Endothelial cell of umbilical vein (primary cell): ENCODE measurements at regions not wholly inside any gene's neighbourhood (a gene's known extent, or its start where the extent isn't known, plus 50 kb on each side); places are given as distances from the start of the nearest gene placed in this dataset.
A peak's percentile ranks its signal among the peaks of the same experiment; 100 is the strongest.

ENCODE experiments used
- BruUV-seq: library from RNA; stranded (reverse); fragments of 400-500 nt; replicated peaks from 2 replicates; lab custom pipeline; 2021; lab: Mats Ljungman, UMichigan
- CTCF ChIA-PET: fragments of 300-600, 350-600 bp; sonication (Branson Sonifier 250); formaldehyde crosslinking; loops from one replicate; lab custom pipeline; 2021; ENCODE audit warnings: antibody characterized with exemption, inconsistent platforms; lab: Charles Lee
- POLR2A ChIA-PET: fragments of 300-600, 350-600 bp; sonication (Branson Sonifier 250); formaldehyde crosslinking; loops from one replicate; lab custom pipeline; 2021; ENCODE audit warnings: antibody characterized with exemption, inconsistent platforms; lab: Charles Lee
- DNase-seq: peaks from one replicate; pipeline ENCODE4 v3.0.0-alpha.2; 2011; ENCODE audit warnings: low read depth, low spot score
- FAIRE-seq: peaks from 2 replicates; lab custom pipeline; 2011; peaks lifted over from hg19 to GRCh38; lab: Jason Lieb, UNC
- H2AFZ ChIP-seq: 2 replicates; pipeline ENCODE4 v1.6.0; 2012; ENCODE audit warnings: low read depth, low read length, control low read depth, inconsistent platforms
- H3K27ac ChIP-seq: 2 replicates; pipeline ENCODE4 v1.5.1; 2011; ENCODE audit warnings: low read depth, mild to moderate bottlenecking, control low read depth, low read length, moderate library complexity; ENCODE audit not compliant: insufficient read depth
- H3K27me3 ChIP-seq, 2 experiments: 2 replicates each; pipeline versions ENCODE4 v1.6.0 to v1.6.1; 2011; ENCODE audit warnings: low read length in 2 of 2, mixed read lengths in 1 of 2; ENCODE audit not compliant: control insufficient read depth in 2 of 2, insufficient read depth in 2 of 2
- H3K36me3 ChIP-seq, 2 experiments: 2 replicates in 1 of 2; 3 replicates in 1 of 2; pipeline ENCODE4 v1.5.1; 2011; ENCODE audit warnings: low read length in 2 of 2, mild to moderate bottlenecking in 1 of 2, moderate library complexity in 1 of 2; ENCODE audit not compliant: control insufficient read depth in 2 of 2, insufficient read depth in 2 of 2; ENCODE audit errors: extremely low read depth in 1 of 2
- H3K4me1 ChIP-seq: 3 replicates; pipeline ENCODE4 v1.5.1; 2011; ENCODE audit warnings: mild to moderate bottlenecking, low read length; ENCODE audit not compliant: control insufficient read depth, insufficient read depth; ENCODE audit errors: extremely low read depth
- H3K4me2 ChIP-seq: 2 replicates; pipeline ENCODE4 v1.6.1; 2011; ENCODE audit warnings: low read length, control low read depth, mixed read lengths; ENCODE audit not compliant: insufficient read depth
- H3K4me3 ChIP-seq, 3 experiments: fragments of 200-600 bp in 1 of 3; sonication (generic), shearing (Covaris generic) in 1 of 3; replicated peaks in 1 of 3; 2 replicates each; pipeline ENCODE4 v1.5.1; 2011 to 2016; ENCODE audit warnings: control low read depth in 3 of 3, low read length in 3 of 3, mild to moderate bottlenecking in 2 of 3, inconsistent platforms in 1 of 3, low read depth in 1 of 3, moderate library complexity in 1 of 3; ENCODE audit not compliant: insufficient read depth in 1 of 3
- H3K79me2 ChIP-seq: 2 replicates; pipeline ENCODE4 v1.6.0; 2012; ENCODE audit warnings: low read length, inconsistent platforms; ENCODE audit not compliant: control insufficient read depth, insufficient read depth
- H3K9ac ChIP-seq: replicated peaks from 2 replicates; pipeline ENCODE3; 2011; ENCODE audit warnings: low read length, control low read depth; ENCODE audit not compliant: insufficient read depth; ENCODE audit errors: extremely low read depth
- H3K9me1 ChIP-seq: replicated peaks from 3 replicates; pipeline ENCODE4 v1.6.0; 2011; ENCODE audit warnings: mild to moderate bottlenecking, low read length; ENCODE audit not compliant: control insufficient read depth, insufficient read depth; ENCODE audit errors: extremely low read depth
- H3K9me3 ChIP-seq: replicated peaks from 2 replicates; pipeline ENCODE4 v1.5.1; 2012; ENCODE audit warnings: low read length, inconsistent platforms; ENCODE audit not compliant: control insufficient read depth, insufficient read depth
- H4K20me1 ChIP-seq: replicated peaks from 2 replicates; pipeline ENCODE3; 2011; ENCODE audit warnings: mild to moderate bottlenecking, low read length; ENCODE audit not compliant: control insufficient read depth, insufficient read depth; ENCODE audit errors: extremely low read depth
- EZH2 ChIP-seq: IDR thresholded peaks from 2 replicates; pipeline ENCODE4 v1.6.1; 2012; ENCODE audit warnings: borderline replicate concordance, low read depth, mild to moderate bottlenecking, moderate library complexity, low read length, inconsistent platforms; ENCODE audit not compliant: severe bottlenecking
- FOS ChIP-seq: IDR thresholded peaks from 2 replicates; pipeline ENCODE4 v1.6.1; 2011; ENCODE audit warnings: mild to moderate bottlenecking, low read length, moderate library complexity, borderline replicate concordance; ENCODE audit not compliant: insufficient read depth
- GATA2 ChIP-seq: IDR thresholded peaks from 2 replicates; pipeline ENCODE4 v1.7.0; 2011; ENCODE audit warnings: low read depth, mild to moderate bottlenecking, moderate library complexity, mixed read lengths, low read length; ENCODE audit not compliant: insufficient read length, insufficient read depth
- JUN ChIP-seq: IDR thresholded peaks from 2 replicates; pipeline ENCODE4 v1.6.1; 2011; ENCODE audit warnings: borderline replicate concordance, low read depth; ENCODE audit not compliant: insufficient read length, insufficient read depth
- MYC ChIP-seq: IDR thresholded peaks from one replicate; pipeline ENCODE4 v1.6.1; 2011; ENCODE audit warnings: mild to moderate bottlenecking, low read depth, low read length
- POLR2A ChIP-seq: IDR thresholded peaks from 2 replicates; pipeline ENCODE4 v1.6.1; 2012; ENCODE audit warnings: low read depth, mild to moderate bottlenecking, control low read depth, low read length
- POLR2AphosphoS5 ChIP-seq: IDR thresholded peaks from 2 replicates; pipeline ENCODE4 v1.6.1; 2012; ENCODE audit warnings: low read depth, mild to moderate bottlenecking, control low read depth, low read length, moderate library complexity; ENCODE audit not compliant: insufficient read depth
- dilution Hi-C: fragments of 300-500 bp; cut with MboI; formaldehyde crosslinking; loops from one replicate; pipeline ENCODE4 v1.15.0; 2019; ENCODE audit warnings: low sequenced_read_pairs; ENCODE audit not compliant: extremely low pct_ligation_motif_present
- intact Hi-C: fragments of 100-400 bp; cut with micrococcal nuclease; formaldehyde crosslinking; loops from one replicate; pipeline ENCODE4 v1.10.0; 2022
- TF ChIP-seq, protein P1 (sequence below): IDR thresholded peaks from 2 replicates; pipeline ENCODE4 v1.6.1; 2011; ENCODE audit not compliant: insufficient read depth, insufficient read length
- TF ChIP-seq, protein P2 (sequence below), 2 donors: IDR thresholded peaks; 1 replicate in 1 of 2; 2 replicates in 1 of 2; pipeline ENCODE4 v1.5.1; 2011; ENCODE audit warnings: low read length in 2 of 2, mild to moderate bottlenecking in 2 of 2, moderate library complexity in 2 of 2, control low read depth in 1 of 2, inconsistent platforms in 1 of 2, low read depth in 1 of 2; ENCODE audit not compliant: insufficient read depth in 1 of 2; ENCODE audit errors: extremely low read depth in 1 of 2

DNA sequence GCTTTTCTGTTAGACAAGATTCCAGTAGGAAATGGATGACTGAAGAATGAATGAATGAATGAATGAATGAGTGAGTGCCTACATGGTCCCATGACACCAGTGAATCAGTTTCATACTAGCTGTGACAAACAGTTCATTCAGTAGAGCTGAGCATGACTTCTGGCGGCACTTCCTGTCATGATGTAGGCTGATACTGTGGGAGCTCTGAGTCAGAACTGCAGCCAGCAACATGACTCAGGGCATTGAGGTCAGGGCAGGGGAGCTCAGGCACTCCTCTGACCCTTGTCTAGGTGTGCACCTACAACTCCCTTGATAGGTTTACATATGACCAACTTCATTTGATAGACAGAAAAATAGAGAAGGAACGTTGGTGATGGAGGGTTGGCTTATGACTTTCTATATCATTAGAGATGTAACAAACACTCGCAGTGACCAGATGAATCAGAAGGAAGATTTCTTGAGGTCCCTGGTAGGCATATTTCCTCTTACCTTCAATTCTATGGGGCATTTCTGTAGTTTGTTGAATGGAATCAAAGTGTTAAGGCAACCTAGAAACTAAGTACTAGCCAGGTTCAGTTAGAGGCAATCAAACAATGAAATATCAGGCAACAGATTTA lies 139.3 kb upstream of the ARHGAP5 start:
- CTCF ChIA-PET = interaction anchor here (0.7 to 1.2 kb wide), 2 partner anchors 10 to 509 kb away, joined by 4 to 6 read pairs; no protein-coding TSS in a partner anchor
- POLR2A ChIA-PET = no interaction called here
- Histone ChIP-seq H3K9me1 (no peaks in the 10 kb centered on the region), H3K9ac (no peak overlapping the region), H4K20me1 (no peaks in the 10 kb centered on the region), H3K4me3 (no peak overlapping the region), H2AFZ (no peak overlapping the region), H3K36me3 (no peaks in the 10 kb centered on the region), H3K9me3 (no peaks in the 10 kb centered on the region), H3K27me3 (peaks cover 8 to 11% of the 10 kb centered on the region in 2 experiments), H3K27ac (peak overlapping the region; percentile 24), H3K4me2 (no peak overlapping the region), H3K79me2 (no peaks in the 10 kb centered on the region), H3K4me1 (peaks cover 21% of the 10 kb centered on the region)
- intact Hi-C loops = loop anchor here (1.0 kb wide), 1 partner anchor 11 kb away; no protein-coding TSS in a partner anchor
- peak; percentile 68 for DNase-seq
- dilution Hi-C loops = no loop called here
- BruUV-seq = no TSS peak
- TF ChIP-seq JUN = peak; percentile 84
- no peak for TF ChIP-seq EZH2
- TF ChIP-seq POLR2AphosphoS5 = no peak
- TF ChIP-seq, protein P1, sequence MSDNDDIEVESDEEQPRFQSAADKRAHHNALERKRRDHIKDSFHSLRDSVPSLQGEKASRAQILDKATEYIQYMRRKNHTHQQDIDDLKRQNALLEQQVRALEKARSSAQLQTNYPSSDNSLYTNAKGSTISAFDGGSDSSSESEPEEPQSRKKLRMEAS = no peak
- TF ChIP-seq, protein P2, sequence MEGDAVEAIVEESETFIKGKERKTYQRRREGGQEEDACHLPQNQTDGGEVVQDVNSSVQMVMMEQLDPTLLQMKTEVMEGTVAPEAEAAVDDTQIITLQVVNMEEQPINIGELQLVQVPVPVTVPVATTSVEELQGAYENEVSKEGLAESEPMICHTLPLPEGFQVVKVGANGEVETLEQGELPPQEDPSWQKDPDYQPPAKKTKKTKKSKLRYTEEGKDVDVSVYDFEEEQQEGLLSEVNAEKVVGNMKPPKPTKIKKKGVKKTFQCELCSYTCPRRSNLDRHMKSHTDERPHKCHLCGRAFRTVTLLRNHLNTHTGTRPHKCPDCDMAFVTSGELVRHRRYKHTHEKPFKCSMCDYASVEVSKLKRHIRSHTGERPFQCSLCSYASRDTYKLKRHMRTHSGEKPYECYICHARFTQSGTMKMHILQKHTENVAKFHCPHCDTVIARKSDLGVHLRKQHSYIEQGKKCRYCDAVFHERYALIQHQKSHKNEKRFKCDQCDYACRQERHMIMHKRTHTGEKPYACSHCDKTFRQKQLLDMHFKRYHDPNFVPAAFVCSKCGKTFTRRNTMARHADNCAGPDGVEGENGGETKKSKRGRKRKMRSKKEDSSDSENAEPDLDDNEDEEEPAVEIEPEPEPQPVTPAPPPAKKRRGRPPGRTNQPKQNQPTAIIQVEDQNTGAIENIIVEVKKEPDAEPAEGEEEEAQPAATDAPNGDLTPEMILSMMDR (IDR thresholded peaks at IDR 0.05; ENCODE audit: extremely low read depth in 1 of 2, insufficient read depth in 1 of 2, low read depth in 1 of 2, low read length in 2 of 2) = no peak
- TF ChIP-seq MYC = no peak
- TF ChIP-seq GATA2 = peak; percentile 76
- TF ChIP-seq FOS = peak; percentile 92
- no peak for TF ChIP-seq POLR2A
- peak; percentile 94 for FAIRE-seq
